GM18519 (cell line): ENCODE measurements at regions not wholly inside any gene's neighbourhood (a gene's known extent, or its start where the extent isn't known, plus 50 kb on each side); places are given as distances from the start of the nearest gene placed in this dataset.
"Not testable (repeated sequence)": the region's sequence is repeated elsewhere in the genome, so short reads cannot be mapped to it uniquely, and the experiment has no call there.

Experiments used
- ATAC-seq: cut with Tn5 transposase; IDR thresholded peaks from one replicate; pipeline ENCODE4 v1.9.1; 2021; ENCODE audit warnings: mild to moderate bottlenecking, moderate library complexity; ENCODE audit not compliant: unreplicated experiment, low FRiP score

DNA sequence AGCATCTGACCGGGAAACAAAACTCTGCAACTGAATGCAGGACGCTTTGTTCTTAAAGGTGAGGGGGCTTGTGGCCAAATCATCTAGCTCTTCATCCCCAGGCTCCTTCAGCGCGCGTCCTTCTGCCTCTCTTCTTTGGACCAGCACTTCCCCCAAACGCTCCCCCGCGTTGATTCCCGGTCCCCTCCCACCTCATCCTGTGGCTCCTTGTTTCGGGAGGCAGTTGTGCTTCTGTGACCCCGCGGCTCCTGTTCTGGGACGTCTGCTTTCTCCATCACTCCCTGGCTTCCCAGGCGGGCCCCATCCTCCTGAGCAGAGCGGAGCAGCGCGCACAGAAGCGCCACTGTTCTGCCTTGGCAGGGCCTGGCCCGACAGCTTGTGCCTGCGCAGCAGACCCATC is 109.7 kb upstream of the ZNG1E start:
- ATAC-seq = not testable (repeated sequence)

GRCh38 chr9:65519018-65519417 is 156.7 kb upstream of the ZNG1E start:
- ATAC-seq = not testable (repeated sequence)

DNA sequence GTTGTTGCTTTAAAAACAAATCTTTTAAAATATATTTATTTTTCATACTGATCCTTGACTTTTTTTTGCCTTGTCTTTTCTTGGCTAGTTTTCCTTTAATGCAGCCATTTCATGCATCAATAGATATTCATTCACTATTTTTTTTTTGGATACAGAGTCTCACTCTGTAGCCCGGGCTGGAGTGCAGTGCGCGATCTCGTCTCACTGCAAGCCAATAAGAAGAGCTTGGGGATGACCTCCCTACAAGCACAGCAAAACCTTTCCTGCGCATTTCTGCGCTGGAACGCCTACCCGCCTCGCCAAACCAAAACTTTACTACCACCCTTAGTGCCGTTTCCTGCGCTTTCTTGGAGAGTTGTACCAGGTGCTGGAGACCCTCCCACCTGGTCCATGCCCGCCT is 161.3 kb upstream of the ZNG1E start:
- not testable (repeated sequence) for ATAC-seq

DNA sequence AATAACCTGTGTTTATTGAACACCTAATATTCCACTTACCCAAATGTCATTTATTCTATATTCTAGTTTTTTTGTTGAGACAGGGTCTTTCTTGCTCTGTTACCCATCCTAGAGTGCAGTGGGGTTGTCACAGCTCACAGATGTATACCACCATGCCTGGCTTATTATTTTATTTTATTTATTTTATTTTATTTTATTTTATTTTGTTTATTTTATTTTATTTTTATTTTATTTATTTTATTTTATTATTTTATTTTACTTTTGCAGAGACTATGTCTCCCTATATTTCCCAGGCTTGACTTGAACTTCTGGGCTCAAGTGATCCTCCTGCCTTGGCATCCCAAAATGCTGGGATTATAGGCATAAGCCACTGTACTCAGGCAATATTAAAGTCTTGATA is 167.8 kb upstream of the ZNG1E start:
- not testable (repeated sequence) for ATAC-seq

GRCh38 chr9:65504686-65505085 is 171.0 kb upstream of the ZNG1E start:
- not testable (repeated sequence) for ATAC-seq

DNA sequence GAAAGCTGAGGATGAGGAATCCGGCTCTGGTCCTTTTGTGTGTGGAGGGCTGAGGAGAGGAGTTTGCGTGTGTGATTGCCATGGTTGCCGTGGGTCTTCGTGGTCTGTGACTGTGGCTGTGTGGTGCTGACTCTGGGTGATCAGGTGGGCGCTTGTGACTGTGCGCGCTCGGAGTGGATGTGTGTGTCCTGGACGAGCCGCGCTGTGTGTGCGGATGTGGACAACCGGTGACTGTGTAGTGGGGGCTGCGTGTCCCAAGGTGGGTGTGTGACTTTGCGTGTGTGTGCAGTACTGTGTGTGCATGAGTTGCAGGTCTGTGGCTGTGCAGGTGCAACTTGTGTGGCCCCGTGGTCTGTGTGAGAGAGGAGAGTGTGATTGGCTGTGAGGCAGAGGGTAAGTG is 172.0 kb upstream of the ZNG1E start:
- not testable (repeated sequence) for ATAC-seq

DNA sequence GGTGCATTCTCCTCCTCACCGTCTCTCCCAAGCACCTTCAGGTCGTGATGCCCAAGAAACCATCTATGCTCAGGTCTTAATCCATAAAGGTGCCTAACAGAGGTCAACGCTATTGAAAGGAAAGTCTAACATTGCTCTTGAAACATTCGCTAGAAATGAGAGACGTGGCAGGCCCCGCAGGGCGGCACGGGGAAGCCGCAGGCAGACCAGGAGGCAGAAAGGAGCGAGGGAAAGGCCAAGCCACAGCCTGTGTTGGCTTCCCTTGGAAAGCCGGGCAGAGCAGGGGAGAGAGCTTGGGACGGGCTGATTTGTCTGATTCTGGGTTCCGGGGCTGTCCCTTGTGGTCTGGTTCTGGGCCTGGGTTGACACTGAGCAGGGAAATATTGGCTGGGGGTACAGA is 192.8 kb upstream of the ZNG1E start:
- ATAC-seq = not testable (repeated sequence)

- not testable (repeated sequence) for ATAC-seq
These were observed 194.4 kb upstream of the ZNG1E start for GRCh38 chr9:65481291-65481690.

DNA sequence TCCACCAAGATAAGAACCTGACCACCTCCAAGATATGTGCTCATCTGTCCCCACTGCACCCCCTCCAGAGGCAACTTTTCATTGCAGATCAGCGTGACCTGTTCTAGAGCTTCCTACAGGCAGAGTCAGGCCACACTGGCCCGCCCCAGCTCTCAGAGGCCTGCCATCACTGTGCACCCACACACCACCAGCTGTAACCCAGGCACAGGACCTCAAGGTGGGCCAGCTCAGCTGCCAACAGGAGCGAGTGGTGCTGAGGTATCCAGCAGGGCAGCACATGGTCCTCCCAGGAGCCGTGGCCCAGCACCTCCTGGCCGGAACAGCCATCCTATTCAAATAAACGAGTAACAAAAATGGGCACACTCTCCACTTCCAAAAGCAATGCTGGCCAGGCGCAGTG is 189.9 kb upstream of the FOXD4L5 start:
- not testable (repeated sequence) for ATAC-seq

DNA sequence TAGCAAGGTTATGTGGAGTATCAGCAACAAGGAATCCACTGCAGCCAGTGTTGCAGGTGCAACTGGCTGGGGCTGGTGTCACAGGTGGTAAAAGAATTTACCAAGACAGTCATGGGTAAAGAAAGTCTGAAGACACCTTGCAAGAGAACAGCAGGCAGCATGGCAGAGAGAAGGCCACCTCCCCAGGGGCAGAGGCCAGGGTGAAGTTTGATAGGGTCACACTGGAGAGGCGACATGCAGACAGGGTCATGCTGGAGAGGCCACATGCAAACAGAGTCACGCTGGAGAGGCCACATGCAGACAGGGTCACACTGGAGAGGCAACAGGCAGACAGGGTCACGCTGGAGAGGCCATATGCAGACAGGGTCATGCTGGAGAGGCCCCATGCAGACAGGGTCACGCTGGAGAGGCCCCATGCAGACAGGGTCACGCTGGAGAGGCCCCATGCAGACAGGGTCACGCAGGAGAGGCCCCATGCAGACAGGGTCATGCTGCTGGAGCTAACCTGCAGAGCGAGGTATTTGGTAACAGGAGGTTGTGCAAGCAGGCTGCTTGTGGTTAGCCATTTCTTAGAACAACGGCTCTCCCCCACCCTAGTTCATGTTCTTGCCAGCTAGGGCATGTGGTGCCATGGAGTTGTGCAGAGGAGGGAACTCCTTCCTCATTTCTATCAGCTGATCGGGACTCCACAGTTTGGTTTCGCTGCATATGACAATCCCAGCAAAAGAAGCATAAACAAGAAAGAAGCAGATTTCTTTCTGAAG is 188.2 kb upstream of the FOXD4L5 start:
- ATAC-seq = not testable (repeated sequence)

DNA sequence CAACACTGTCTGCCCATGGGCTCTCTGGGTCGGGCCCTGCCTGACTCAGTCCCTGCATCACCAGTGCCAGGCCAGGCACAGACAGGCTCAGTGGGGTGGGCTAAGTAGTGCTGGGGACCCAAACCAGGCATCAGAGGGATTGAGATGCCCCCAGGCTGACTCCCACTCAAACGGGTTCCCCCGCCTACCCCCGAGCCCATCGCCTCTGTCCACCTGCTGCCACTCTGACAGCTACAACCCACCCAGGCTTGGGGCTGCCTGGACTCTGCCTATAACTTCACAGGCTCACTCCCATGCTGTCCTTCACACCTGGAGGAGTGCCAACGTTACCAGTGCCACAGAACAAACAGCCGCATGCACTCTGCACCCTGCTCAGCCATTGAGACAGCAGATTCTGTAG is 186.1 kb upstream of the FOXD4L5 start:
- not testable (repeated sequence) for ATAC-seq

- not testable (repeated sequence) for ATAC-seq
These were observed 182.1 kb upstream of the FOXD4L5 start for GRCh38 chr9:65466911-65467734.

- not testable (repeated sequence) for ATAC-seq
These were observed 180.4 kb upstream of the FOXD4L5 start for GRCh38 chr9:65465246-65465895.

GRCh38 chr9:65462476-65462875 is 177.5 kb upstream of the FOXD4L5 start:
- ATAC-seq = not testable (repeated sequence)

GRCh38 chr9:65459756-65460320 is 174.8 kb upstream of the FOXD4L5 start:
- ATAC-seq = no peak

- no peak for ATAC-seq
These were observed 174.0 kb upstream of the FOXD4L5 start for GRCh38 chr9:65458992-65459391.

DNA sequence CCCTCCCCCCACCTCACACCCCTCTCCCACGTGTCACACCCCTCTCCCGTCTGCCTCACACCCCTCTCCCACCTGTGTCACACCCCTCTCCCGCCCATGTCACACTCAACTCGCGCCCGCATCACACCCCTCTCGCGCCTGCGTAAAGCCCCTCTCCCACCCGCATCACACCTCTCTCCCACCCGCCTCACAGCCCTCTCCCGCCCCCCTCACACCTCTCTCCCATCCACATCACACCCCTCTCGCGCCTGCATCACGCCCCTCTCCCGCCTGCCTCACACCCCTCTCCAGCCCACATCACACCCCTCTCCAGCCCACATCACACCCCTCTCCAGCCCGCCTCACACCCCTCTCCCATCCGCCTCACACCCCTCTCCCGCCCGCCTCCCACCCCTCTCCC is 173.5 kb upstream of the FOXD4L5 start:
- ATAC-seq = no peak

DNA sequence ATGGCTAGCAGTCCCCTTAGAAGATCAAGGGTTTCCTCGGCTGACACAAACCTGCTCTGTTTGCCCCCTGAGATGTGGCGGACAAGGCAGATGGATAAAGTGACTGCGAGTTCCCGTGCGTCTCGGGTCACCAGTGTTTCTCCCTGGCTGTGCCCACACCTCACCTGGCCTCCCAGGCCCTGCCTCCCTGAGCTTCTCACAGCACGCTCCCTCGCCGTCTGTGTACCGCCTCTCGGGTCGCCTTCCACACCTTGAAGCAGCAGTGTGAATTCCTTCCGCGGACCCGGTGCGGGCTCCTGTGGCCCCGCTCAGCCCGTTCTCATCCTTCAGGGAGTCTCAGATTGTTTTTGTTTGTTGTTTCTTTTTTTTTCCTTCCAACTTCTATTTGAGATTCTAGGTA is 172.0 kb upstream of the FOXD4L5 start:
- not testable (repeated sequence) for ATAC-seq

DNA sequence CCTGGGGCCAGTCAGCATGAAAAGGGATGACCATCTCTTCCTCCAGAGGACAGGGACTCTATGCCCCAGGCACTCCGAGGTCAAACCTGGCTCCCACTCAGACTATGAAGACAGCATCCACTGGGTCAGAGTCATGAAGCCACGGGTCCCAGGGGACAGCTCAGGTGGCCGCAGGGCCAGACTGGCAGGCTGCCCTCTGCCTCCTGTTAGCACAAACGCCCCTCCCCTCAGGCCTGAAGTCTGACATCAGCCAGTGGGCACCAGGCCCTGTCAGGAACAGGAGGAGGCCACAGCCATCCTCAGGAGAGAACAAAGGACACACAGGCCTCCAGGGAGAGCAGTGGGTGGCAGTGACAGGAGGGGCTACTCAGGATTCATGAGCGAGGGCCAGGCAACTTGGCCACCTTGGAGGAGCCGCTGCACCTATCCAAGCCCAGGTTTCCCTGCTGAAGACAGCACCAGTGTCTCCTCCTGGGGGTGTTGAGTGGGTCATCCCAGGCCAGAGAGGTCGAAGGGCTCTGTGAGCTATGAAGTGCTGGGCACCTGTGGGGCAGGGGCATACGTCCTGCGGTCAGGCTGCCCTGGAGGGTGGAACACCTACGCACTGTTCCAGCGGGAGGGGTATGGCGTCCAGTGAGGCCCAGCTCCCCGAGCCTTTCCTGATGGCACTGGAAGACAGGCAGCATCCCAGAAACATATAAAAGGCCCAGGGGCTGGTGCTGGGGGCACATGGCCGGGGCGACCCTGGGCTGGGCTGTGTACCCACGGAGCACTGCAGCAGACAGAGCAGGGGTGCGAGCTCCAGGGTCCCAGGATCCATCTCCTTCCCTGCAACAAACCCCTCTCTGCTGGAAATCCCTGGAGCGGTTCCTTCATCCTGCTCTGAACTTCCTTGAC is 171.0 kb upstream of the FOXD4L5 start:
- ATAC-seq = not testable (repeated sequence)

DNA sequence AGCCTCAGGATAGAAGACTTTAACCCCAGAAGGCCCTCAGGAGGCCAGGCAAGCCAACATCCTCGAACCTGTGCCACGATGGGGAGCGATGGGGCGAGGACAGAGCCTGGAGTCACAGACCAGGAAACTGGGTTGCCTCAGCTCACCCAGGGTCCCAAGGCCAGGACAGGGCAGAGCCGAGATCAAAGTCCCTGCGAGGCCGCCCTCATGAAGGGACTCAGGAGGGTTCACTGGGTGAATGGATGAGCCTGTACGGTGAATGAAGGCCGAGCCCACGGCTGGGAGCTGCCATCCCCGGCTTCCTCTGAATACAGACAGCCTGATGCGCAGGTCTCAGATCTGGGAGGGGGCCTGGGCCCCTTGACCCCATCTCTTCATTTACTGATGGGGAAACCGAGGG is 170.1 kb upstream of the FOXD4L5 start:
- ATAC-seq = not testable (repeated sequence)
